GM12875 (cell line): ENCODE measurements at regions not wholly inside any gene's neighbourhood (a gene's known extent, or its start where the extent isn't known, plus 50 kb on each side); places are given as distances from the start of the nearest gene placed in this dataset.
"Not testable (repeated sequence)": the region's sequence is repeated elsewhere in the genome, so short reads cannot be mapped to it uniquely, and the experiment has no call there.

Experiments
- H3K4me3 ChIP-seq: one replicate; pipeline ENCODE4 v1.5.1; 2011; ENCODE audit warnings: low read depth, low read length, control low read depth
- CTCF ChIP-seq: IDR thresholded peaks from 2 replicates; pipeline ENCODE4 v1.5.1; 2011; ENCODE audit warnings: low read depth, mild to moderate bottlenecking, control low read depth, inconsistent platforms, low read length, moderate library complexity, borderline replicate concordance; ENCODE audit not compliant: insufficient read depth

GRCh38 chr2:33913071-33913616 lies 314.0 kb upstream of the FAM98A start:
- H3K4me3 ChIP-seq: no peak overlapping the region
- no peak for TF ChIP-seq CTCF

- H3K4me3 ChIP-seq: no peak overlapping the region
- no peak for TF ChIP-seq CTCF
These were observed 312.2 kb upstream of the FAM98A start for GRCh38 chr2:33911327-33911726.

- TF ChIP-seq CTCF: no peak
- H3K4me3 ChIP-seq: no peak overlapping the region
These were observed 311.0 kb upstream of the FAM98A start for GRCh38 chr2:33909945-33910695.

GRCh38 chr2:33907866-33908265 lies 308.8 kb upstream of the FAM98A start:
- H3K4me3 ChIP-seq: no peak overlapping the region
- no peak for TF ChIP-seq CTCF

GRCh38 chr2:33906129-33906528 lies 307.0 kb upstream of the FAM98A start:
- H3K4me3 ChIP-seq: not testable (repeated sequence)

- H3K4me3 ChIP-seq: no peak overlapping the region
- no peak for TF ChIP-seq CTCF
These were observed 305.7 kb upstream of the FAM98A start for GRCh38 chr2:33904801-33905200.

GRCh38 chr2:33903701-33904100 lies 304.6 kb upstream of the FAM98A start:
- no peak for TF ChIP-seq CTCF
- no peak overlapping the region for H3K4me3 ChIP-seq
